CD1c-positive myeloid dendritic cell (primary cell): ENCODE measurements at regions not wholly inside any gene's neighbourhood (a gene's known extent, or its start where the extent isn't known, plus 50 kb on each side); places are given as distances from the start of the nearest gene placed in this dataset.
"Not testable (repeated sequence)": the region's sequence is repeated elsewhere in the genome, so short reads cannot be mapped to it uniquely, and the experiment has no call there.

Source experiments
- DNase-seq: peaks from one replicate; pipeline ENCODE4 v3.0.0-alpha.2; 2016; ENCODE audit errors: extremely low spot score

- DNase-seq: peak; percentile 77
Measured at GRCh38 chr7:142603870-142604448, 145.3 kb upstream of the PRSS1 start.

- DNase-seq: no peak
Measured at GRCh38 chr7:142602756-142603155, 146.5 kb upstream of the PRSS1 start.

- DNase-seq: no peak
Measured at GRCh38 chr7:142602183-142602582, 147.1 kb upstream of the PRSS1 start.

- DNase-seq: no peak
Measured at GRCh38 chr7:142598297-142598696, 151.0 kb upstream of the PRSS1 start.

- DNase-seq: no peak
Measured at GRCh38 chr7:142597547-142597946, 151.7 kb upstream of the PRSS1 start.

GRCh38 chr7:142595816-142596516 lies 153.3 kb upstream of the PRSS1 start:
- no peak for DNase-seq

GRCh38 chr7:142594078-142594477 lies 155.2 kb upstream of the PRSS1 start:
- no peak for DNase-seq

GRCh38 chr7:142593106-142593505 lies 156.2 kb upstream of the PRSS1 start:
- no peak for DNase-seq

- no peak for DNase-seq
Measured at GRCh38 chr7:142592664-142593063, 156.6 kb upstream of the PRSS1 start.

GRCh38 chr7:142592231-142592630 lies 157.0 kb upstream of the PRSS1 start:
- DNase-seq: no peak

- no peak for DNase-seq
Measured at GRCh38 chr7:142590830-142591457, 158.3 kb upstream of the PRSS1 start.

GRCh38 chr7:142590077-142590476 lies 159.2 kb upstream of the PRSS1 start:
- DNase-seq: no peak

- peak; percentile 75 for DNase-seq
Measured at GRCh38 chr7:142587578-142588191, 161.6 kb upstream of the PRSS1 start.

- DNase-seq: no peak
Measured at GRCh38 chr7:142586611-142587010, 162.7 kb upstream of the PRSS1 start.

- no peak for DNase-seq
Measured at GRCh38 chr7:142585425-142585824, 163.8 kb upstream of the PRSS1 start.

- no peak for DNase-seq
Measured at GRCh38 chr7:142584765-142585164, 164.5 kb upstream of the PRSS1 start.

GRCh38 chr7:142583446-142583845 lies 165.8 kb upstream of the PRSS1 start:
- DNase-seq: peak; percentile 84

- no peak for DNase-seq
Measured at GRCh38 chr7:142582351-142582750, 166.9 kb upstream of the PRSS1 start.

GRCh38 chr7:142581341-142581740 lies 167.9 kb upstream of the PRSS1 start:
- DNase-seq: peak; percentile 87

GRCh38 chr7:142579946-142580345 lies 169.3 kb upstream of the PRSS1 start:
- DNase-seq: no peak

GRCh38 chr7:142575351-142575750 lies 173.9 kb upstream of the PRSS1 start:
- not testable (repeated sequence) for DNase-seq

GRCh38 chr7:142571581-142571980 lies 177.7 kb upstream of the PRSS1 start:
- no peak for DNase-seq

GRCh38 chr7:142569851-142570250 lies 179.4 kb upstream of the PRSS1 start:
- DNase-seq: no peak
